ENCODE measurements at regions not wholly inside any gene's neighbourhood (a gene's known extent, or its start where the extent isn't known, plus 50 kb on each side); places are given as distances from the start of the nearest gene placed in this dataset.
"Not testable (repeated sequence)": the region's sequence is repeated elsewhere in the genome, so short reads cannot be mapped to it uniquely, and the experiment has no call there.

GRCh38 chr6:145068577-145068976 lies 666.7 kb downstream of the EPM2A start:
- DNase-seq (ENCODE audit: low read depth) = no peak

DNA sequence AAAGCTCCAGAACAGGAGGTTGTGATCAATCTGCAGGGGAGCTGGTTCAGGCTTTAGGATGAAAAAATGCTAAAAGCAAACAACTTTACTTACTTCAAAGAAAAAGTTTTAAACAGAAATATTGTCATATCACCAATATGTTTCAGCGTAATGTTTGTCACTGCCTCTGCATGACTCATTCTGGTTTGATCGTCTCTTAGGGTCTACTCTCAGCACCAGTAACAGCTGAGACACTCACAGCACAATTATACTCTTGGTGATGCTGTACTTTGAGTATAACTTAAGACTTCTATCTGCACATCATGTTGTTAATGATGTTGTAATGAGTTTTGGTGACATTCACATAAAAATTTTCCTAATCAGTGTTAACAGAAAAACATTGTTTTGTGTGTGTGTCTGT lies 665.4 kb downstream of the EPM2A start:
- DNase-seq (ENCODE audit: low read depth) = peak; percentile 4

DNA sequence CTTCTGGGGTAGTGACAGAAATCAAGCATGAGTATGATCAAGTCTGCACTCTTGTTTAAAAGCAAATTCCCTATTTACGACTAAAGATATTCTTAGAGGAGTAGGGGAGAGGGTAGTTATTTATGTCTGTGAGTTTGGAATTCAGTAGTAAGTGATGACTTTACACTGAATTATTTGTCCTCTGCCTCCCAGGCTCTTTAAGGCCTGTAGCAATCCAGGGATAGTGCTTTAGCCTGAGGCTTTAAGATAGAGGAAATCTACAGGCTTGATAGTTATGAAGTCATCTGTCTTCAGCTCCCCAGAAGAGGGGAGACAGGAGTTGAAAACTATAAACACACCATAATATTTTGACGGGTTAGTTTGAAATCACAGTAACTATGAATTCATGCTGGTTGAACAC lies 664.5 kb downstream of the EPM2A start:
- DNase-seq (ENCODE audit: low read depth) = peak; percentile 66

DNA sequence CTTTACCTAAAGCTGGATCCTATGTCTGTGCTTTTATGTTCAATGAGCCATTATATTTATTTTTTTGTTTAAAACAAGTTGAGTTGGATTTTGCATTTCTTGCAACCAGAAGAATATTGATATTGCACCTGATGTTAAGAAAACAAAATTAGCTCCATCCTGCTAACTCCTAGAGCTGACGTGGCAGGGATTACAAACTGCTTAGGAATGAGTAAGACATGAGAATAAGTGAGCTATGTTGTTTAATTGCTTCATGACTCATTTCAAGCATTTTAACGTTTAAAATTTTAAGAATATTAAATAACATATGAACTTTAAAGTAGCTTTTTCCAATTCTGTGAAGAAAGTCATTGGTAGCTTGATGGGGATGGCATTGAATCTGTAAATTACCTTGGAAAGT lies 663.5 kb downstream of the EPM2A start:
- peak; percentile 84 for DNase-seq (ENCODE audit: low read depth)

DNA sequence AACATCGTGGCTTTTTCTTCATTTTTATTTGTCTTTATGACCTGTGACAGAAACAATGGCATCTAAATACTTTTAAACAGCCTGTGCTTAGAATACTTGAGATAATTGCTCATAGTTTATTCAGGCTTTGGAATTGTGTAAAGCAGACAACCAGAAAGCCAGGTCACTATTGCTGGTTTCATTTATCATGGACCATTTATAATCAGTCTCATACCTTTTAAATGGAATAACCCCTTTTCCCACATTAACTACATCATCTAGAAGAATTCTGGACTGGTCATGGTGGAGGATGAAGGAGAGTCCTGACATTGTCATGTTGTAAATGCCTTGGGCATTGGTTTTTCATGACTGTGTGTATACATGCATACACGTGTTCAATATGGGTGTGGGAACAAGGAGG lies 661.5 kb downstream of the EPM2A start:
- no peak for DNase-seq (ENCODE audit: low read depth)

GRCh38 chr6:145074805-145075204 lies 660.5 kb downstream of the EPM2A start:
- DNase-seq (ENCODE audit: low read depth) = no peak

- no peak for DNase-seq (ENCODE audit: low read depth)
These were observed 659.9 kb downstream of the EPM2A start for GRCh38 chr6:145075425-145075824.

- DNase-seq (ENCODE audit: low read depth) = no peak
These were observed 659.0 kb downstream of the EPM2A start for GRCh38 chr6:145076115-145076841.

DNA sequence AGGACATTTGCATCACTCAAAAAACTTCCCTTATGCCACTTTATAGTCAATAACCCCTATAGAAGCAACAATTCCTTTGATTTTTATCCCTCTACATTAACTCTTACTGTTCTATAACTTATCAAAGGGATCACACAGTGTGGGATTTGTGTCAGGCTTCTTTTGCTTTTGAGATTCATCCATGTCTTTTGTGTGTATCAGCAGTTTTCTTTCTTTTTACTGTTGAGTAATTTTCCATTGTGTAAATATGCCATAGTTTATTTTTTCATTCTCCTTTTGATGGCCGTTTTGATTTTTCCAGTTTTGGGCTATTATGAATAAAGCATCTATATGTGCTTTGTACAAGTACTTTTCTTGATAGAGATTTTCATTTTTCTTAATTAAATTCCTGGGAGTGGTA lies 657.9 kb downstream of the EPM2A start:
- no peak for DNase-seq (ENCODE audit: low read depth)

- DNase-seq (ENCODE audit: low read depth) = no peak
These were observed 654.7 kb downstream of the EPM2A start for GRCh38 chr6:145080651-145081050.

DNA sequence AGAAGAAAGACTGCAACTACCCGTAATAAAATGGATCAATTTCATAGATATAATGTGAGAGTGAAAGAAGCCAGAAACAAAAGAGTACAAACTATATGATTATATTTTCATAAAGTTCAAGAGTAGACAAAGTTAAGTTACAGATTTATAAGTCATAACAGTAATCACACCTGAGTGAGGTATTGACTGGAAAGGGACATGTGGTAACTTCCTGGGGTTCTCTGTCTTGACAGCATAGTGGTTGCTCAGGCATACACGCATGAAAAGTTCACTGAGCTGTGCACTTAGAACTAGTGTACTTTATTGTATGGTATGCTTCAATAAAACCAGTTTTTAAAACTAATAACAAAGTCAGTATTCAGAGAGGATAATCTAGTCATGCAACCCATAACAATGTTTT lies 653.6 kb downstream of the EPM2A start:
- no peak for DNase-seq (ENCODE audit: low read depth)

DNA sequence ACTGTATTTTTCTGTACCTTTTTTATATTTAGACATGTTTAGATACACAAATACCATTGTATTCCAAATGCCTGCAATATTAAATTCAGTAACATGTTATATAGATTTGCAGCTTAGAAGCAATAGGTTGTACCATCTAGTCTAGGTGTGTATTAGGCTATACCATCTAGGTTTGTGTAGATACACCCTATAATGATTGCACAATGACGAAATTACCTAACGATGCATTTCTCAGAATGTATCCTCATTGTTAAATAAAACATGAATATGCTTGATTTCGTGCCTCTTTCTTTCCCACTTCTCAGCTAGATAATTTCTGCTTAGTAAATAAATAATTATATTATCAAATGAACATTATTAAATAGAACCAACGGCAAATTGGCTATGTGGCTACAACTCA lies 653.0 kb downstream of the EPM2A start:
- no peak for DNase-seq (ENCODE audit: low read depth)

DNA sequence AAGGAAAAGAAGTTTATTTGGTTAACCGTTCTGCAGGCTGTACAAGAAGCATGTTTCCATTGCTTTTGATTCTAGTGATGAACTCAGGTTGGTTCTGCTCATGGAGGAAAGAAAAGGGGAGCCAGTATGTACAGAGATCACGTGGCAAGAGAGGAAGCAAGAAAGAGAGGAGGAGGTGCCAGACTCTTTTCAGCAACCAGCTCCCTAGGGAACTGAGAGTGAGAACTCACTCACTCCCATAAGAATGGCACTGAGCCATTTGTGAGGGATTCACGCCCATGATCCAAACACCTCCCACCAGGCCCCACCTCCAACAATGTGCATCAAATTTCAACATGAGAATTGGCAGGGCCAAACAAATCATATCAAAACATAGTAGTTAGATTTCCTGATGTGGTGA lies 649.1 kb downstream of the EPM2A start:
- peak; percentile 19 for DNase-seq (ENCODE audit: low read depth)

DNA sequence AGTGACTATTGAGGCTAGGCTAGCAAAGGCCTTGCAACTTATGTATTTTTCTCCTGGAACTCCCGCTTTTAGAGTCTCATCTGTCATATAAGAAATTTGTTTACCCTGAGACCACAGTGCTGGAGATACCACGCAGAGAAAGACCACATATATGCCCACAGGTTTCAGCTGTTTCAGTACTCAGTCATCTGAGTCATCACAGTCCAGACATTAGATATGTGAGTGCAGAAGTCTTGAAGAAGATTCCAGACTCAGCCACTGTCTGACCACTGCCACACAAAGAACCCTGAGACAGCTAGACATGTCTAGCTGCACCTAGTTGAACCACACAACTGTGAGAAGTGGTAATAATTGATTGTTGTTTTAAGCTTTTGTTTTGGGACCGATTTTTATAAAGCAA lies 648.3 kb downstream of the EPM2A start:
- DNase-seq (ENCODE audit: low read depth) = peak; percentile 72

GRCh38 chr6:145090801-145091585 lies 644.3 kb downstream of the EPM2A start:
- no peak for DNase-seq (ENCODE audit: low read depth)

DNA sequence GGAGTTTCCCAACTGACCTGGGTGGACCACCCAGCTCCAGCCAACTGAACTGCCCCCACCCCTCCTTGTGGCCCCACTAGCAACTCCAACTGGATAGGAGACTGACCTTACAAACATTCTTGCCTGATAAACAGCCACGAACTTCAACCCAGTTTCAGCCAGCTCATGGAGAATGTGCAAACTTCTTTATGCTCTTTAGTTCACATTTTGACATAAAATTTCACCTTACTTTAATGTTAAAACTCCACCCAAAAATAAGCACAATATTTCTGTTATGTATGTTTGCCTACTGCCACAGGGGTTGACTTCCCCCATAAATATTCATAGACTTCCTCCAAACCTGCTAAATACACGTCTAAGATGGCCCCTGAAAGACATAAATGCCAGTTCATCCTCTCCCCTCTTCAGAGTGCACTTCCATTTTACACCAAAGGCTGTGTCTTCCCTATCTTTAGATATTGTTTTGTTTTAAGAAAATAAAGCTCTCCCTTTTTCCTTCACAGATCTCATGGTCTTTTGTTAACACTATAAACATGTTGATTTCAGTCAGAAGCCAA lies 643.7 kb downstream of the EPM2A start:
- no peak for DNase-seq (ENCODE audit: low read depth)

DNA sequence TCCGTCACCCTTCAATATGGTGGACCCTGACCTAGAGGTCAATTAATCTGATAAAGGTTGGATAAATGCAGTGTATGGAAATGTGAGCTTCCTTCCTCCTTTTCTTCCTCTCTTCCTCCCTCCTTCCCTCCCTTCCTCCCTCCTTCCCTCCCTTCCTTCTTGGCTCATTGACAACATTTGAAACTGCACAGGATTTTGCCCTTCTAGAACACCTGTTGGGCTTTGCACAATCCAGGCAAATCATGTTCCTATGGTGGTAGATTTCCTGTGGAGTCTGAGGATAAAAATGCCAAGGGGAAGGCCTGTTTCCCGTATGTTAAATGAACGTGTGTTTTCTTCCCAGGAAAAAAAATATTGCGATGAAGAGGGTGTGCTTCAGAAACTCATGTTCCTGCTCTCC lies 642.8 kb downstream of the EPM2A start:
- DNase-seq (ENCODE audit: low read depth) = no peak

- DNase-seq (ENCODE audit: low read depth) = no peak
These were observed 642.1 kb downstream of the EPM2A start for GRCh38 chr6:145093226-145093625.

- DNase-seq (ENCODE audit: low read depth) = no peak
These were observed 638.5 kb downstream of the EPM2A start for GRCh38 chr6:145096846-145097245.

DNA sequence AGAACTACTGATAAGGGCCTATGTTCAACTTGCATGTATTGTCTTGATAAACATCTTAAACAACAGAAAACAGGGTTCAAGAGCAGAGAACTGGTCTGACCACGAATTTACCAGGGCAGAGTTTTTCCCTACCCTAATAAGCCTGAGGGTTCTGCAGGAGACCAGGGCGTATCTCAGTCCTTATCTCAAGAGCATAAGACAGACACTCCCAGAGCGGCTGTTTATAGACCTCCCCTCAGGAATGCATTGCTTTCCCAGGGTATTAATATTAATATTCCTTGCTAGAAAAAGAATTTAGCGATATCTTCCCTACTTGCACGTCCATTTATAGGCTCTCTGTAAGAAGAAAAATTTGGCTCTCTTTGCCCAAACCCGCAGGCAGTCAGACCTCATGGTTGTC lies 637.2 kb downstream of the EPM2A start:
- not testable (repeated sequence) for DNase-seq (ENCODE audit: low read depth)

- DNase-seq (ENCODE audit: low read depth) = no peak
These were observed 635.6 kb downstream of the EPM2A start for GRCh38 chr6:145099713-145100112.

- DNase-seq (ENCODE audit: low read depth) = no peak
These were observed 625.2 kb downstream of the EPM2A start for GRCh38 chr6:145110109-145110508.

- DNase-seq (ENCODE audit: low read depth) = not testable (repeated sequence)
These were observed 623.9 kb downstream of the EPM2A start for GRCh38 chr6:145111407-145111806.
